Fibroblast of the aortic adventitia (primary cell): ENCODE measurements at regions not wholly inside any gene's neighbourhood (a gene's known extent, or its start where the extent isn't known, plus 50 kb on each side); places are given as distances from the start of the nearest gene placed in this dataset.

Experiments
- DNase-seq: peaks from one replicate; pipeline ENCODE4 v3.0.0-alpha.2; 2010; ENCODE audit warnings: low read depth
- H3K4me3 ChIP-seq: 2 replicates; pipeline ENCODE4 v1.5.1; 2011; ENCODE audit warnings: low read depth, mild to moderate bottlenecking, control low read depth, low read length, moderate library complexity
- CTCF ChIP-seq: IDR thresholded peaks from 2 replicates; pipeline ENCODE4 v1.5.1; 2011; ENCODE audit warnings: mild to moderate bottlenecking, low read length, control low read depth, inconsistent platforms; ENCODE audit not compliant: insufficient read depth

GRCh38 chr11:70682760-70683159 is 284.4 kb downstream of the CTTN start:
- H3K4me3 ChIP-seq: no peak overlapping the region
- TF ChIP-seq CTCF: no peak
- DNase-seq: no peak

GRCh38 chr11:70687716-70688115 is 289.4 kb downstream of the CTTN start:
- DNase-seq: no peak

GRCh38 chr11:70688142-70688541 is 289.8 kb downstream of the CTTN start:
- no peak overlapping the region for H3K4me3 ChIP-seq
- DNase-seq: no peak
- TF ChIP-seq CTCF: no peak

More at GRCh38 chr11:70687716-70688115, 289.4 kb downstream of the CTTN start:
- no peak for TF ChIP-seq CTCF
- no peak overlapping the region for H3K4me3 ChIP-seq

GRCh38 chr11:70689764-70690163 is 291.4 kb downstream of the CTTN start:
- TF ChIP-seq CTCF: no peak
- no peak overlapping the region for H3K4me3 ChIP-seq
- no peak for DNase-seq

- no peak overlapping the region for H3K4me3 ChIP-seq
- DNase-seq: no peak
- no peak for TF ChIP-seq CTCF
Observed at GRCh38 chr11:70692131-70692530, 293.8 kb downstream of the CTTN start.

GRCh38 chr11:70694371-70694770 is 296.0 kb downstream of the CTTN start:
- no peak overlapping the region for H3K4me3 ChIP-seq
- no peak for DNase-seq
- TF ChIP-seq CTCF: no peak
